RPMI8226 (cell line): ENCODE measurements at regions not wholly inside any gene's neighbourhood (a gene's known extent, or its start where the extent isn't known, plus 50 kb on each side); places are given as distances from the start of the nearest gene placed in this dataset.
"Not testable (repeated sequence)": the region's sequence is repeated elsewhere in the genome, so short reads cannot be mapped to it uniquely, and the experiment has no call there.

ENCODE experiments used
- DNase-seq: peaks from one replicate; pipeline ENCODE4 v3.0.0-alpha.2; 2015

DNA sequence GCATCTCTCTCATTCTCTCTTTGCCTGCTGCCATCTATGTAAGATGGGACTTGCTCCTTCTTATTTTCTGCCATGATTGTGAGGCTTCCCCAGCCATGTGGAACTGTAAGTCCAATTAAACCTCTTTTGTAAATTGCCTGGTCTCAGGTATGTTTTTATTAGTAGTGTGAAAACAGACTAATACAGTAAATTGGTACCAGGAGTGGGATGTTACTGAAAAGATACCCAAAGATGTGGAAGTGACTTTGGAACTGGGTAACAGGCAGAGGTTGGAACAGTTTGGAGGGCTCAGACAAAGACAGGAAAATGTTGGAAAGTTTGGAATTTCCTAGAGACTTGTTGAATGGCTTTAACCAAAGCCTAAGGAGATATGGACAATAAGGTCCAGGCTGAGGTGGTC, 503.1 kb upstream of the SOX9 start:
- not testable (repeated sequence) for DNase-seq

DNA sequence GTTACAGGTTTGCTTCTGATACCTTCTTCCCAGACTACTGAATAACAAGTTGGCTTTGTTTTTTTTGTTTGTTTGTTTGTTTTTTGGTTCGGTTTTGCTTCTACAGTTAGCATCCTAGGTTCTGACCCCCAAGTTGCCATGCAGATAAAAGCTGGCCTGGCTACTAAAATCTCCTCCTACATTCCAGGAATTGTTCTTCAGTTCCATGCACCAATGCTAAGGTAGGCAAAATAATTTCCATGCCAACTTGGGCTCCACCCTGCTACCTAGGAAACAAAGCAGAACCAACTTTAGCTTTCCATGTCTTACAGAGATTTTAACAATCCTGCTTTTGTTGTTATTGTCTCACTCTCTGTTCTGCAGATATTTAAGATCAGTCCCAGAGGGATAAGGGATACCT, 495.5 kb upstream of the SOX9 start:
- DNase-seq = no peak

DNA sequence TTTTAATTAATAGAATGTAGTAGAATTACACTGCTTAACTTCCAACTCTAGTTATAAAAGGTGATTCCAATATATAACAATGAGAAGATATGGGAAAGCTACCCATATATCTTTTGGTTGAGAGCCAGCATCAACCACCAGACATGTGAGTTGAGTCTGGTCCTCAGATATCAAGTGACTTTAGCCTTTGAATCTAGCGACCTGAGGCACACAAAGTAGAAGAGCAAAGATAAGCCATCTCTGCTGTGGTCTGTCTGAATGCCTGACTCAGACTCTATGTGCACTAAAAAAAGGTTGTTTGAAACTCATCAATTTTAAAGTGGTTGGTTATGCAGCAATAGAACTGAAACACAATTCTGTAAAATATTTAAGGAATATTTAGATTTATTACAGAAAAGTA, 492.5 kb upstream of the SOX9 start:
- DNase-seq = no peak

DNA sequence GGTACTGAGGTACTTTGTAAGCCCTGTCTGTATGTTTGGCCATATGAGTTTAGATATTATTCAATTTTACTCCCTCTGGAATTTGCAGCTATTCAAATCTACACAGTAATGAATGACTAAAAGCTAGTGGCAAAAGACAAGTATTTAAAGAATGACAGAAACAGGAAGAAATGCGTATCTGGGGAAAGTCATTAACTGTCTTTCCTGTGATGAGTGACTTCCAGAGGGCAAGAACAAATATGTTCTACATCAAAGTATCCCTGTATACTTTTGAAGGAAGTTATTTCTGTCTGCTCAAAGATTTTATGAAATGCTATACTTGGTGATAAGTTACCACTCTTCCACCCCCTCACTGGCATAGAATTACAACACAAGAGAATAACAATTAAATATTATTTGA, 489.3 kb upstream of the SOX9 start:
- no peak for DNase-seq

DNA sequence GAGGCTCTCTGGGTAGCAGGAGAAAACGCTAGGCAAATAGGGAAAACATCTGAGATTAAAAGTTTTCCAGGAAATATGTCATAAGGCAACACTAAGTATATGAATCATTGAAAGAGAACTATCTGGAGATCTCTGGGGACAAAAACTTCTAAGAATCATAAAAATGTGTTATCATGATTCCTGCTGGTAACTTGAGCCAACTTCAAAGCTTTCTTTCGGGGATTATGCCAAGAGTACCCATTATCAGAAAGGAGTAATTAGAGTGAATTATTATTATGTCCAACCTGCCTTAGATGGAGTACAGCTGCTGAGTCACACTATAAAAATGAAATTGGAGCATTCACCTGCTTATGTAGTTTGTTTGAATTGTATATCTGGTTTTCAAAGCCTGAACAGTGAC, 488.5 kb upstream of the SOX9 start:
- DNase-seq = no peak

DNA sequence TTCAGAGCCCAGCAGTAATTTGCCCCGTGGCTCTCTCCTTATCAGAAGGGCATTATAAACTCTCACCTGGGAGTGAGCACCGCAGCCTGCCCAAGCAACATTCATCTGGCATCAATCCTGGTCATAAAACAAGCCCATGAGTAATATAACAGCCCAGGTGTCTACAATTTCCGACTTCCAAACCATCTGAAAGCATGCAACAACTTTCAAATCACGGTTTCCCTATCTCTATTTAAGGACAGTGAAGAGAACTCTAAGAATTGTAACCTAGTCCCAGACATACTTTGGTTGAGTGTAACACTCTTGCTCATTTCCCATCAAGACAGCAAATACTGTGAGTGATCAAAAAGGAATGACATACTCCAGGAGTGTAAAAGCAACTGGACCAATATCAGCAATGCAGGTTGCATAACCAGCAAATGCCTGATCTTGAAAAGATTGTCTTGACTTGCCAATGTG, 487.4 kb upstream of the SOX9 start:
- DNase-seq = no peak

DNA sequence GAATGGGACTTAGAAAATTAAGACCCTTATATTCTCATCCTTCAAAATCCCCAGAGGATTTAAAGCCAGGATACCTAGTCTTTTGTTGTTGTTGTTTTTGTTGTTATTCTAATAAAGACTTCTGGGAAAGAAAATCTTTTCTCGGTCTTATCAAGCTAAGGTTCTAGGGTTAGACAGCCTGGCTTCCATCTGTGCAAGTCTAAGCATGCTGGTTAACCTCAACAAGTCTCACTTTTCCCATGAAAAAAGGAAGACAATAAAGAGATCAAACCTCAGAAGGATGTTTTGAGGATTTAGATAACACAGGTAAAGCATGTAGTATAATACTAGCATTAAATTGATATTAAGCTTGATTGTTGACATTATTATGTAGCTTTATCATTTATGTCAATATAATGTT, 486.4 kb upstream of the SOX9 start:
- no peak for DNase-seq

DNA sequence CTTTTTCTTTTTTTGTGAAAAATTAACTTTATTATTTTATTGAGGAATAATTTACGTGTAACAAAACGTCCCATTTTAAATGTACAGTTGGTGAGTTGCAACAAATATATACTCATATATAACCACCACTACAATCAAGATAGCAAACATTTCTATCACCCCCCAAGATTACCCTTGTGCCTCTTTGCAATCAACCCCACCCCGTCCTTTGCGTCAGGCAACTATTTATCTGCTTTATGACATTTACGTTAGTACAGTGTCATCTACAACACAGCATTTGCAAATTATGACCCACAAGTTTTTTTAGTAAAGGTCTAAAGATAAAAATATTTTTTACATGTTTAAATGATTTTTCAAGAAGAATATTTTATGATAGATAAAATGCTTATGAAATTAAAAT, 485.6 kb upstream of the SOX9 start:
- DNase-seq = no peak

DNA sequence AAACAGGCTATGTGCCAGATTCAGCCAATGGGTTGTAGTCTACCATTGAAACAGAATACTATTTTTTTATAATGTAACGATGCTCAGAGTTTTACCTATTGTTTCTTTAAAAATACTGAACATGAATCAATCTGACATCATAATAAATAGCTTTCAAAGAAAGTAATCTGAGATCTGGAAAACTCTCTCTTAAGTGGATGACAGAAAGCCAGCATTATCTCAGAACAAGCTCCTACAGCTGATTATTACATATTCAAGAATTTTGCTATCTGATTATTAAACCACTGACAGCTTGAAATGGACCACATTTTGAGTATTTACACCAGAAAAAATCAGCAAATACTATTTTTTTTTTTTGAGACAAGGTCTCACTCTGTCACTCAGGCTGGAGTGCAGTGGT, 484.2 kb upstream of the SOX9 start:
- no peak for DNase-seq

DNA sequence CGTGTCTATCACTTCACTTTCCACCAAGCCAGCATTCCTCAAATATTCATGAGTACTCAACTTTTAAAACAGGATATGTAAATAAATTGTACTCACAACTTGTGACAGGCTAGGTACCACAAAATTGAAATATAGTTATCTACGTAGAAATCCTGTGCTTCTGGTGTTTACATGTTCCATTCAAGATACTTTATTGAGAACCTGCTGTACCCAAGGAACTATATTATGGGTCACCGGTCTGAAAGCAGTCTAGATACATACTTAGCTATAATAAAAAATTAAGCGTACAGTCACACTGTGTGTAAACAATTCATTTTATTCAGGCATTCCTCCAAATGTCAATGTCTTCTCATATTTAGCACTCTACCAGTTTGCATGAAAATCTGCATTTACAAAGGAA, 482.2 kb upstream of the SOX9 start:
- no peak for DNase-seq

DNA sequence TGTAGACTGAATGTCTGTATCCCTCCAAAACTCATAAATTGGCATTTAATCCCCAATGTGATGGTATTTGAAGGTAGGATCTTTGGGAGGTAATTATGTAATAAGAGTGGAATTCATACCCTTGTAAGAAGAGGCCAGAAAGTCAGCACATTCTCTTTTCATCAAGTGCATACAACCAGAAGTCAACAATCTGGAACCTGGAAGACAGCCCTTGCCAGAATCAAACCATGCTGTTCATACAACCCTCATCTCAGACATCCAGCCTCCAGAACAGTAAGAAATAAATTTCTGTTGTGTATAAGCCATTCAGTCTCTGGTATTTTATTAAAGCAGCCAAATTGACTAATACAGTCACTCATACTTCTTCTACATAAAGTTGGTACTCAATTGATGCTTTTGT, 481.0 kb upstream of the SOX9 start:
- no peak for DNase-seq

DNA sequence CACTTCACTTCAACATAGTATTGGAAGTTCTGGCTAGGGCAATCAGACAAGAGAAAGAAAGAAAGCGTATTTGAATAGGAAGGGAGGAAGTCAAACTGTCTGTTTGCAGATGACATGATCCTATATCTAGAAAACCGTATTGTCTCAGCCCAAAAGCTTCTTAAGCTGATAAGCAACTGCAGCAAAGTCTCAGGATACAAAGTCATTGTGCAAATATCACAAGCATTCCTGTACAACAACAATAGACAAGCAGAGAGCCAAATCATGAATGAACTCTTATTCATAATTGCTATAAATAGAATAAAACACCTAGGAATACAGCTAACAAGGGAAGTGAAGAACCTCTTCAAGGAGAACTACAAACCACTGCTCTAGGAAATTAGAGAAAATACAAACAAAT, 473.9 kb upstream of the SOX9 start:
- not testable (repeated sequence) for DNase-seq

DNA sequence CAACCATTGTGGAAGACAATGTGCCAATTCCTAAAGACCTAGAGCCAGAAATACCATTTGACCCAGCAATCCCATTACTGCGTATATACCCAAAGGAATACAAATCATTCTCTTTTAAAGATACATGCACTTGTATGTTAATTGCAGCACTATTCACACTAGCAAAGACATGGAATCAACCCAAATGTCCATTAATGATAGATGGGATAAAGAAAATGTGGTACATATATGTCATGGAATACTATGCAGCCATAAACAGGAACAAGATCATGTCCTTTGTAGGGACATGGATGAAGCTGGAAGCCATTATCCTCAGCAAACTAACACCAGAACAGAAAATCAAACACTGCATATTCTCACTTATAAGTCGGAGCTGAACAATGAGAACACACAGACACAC, 472.5 kb upstream of the SOX9 start:
- not testable (repeated sequence) for DNase-seq

DNA sequence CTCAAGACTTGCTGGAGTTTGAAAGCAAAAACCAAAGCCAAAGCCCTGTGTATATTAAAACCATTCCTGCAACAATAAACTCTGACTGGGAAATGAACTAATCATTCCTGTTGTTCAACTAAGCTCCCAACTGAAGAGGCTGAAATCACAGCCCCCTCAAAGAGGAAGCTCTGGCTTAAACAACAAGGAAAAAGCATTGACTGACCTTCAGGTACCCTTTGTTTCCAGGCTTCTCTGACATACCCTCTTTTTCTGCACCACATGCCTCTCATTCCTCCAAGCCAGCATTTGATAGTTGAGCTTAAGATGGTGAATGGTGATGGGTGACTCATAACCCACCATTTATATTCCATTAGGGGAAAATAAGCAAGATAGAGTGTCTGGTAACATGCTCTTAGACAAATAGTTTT, 470.9 kb upstream of the SOX9 start:
- no peak for DNase-seq

DNA sequence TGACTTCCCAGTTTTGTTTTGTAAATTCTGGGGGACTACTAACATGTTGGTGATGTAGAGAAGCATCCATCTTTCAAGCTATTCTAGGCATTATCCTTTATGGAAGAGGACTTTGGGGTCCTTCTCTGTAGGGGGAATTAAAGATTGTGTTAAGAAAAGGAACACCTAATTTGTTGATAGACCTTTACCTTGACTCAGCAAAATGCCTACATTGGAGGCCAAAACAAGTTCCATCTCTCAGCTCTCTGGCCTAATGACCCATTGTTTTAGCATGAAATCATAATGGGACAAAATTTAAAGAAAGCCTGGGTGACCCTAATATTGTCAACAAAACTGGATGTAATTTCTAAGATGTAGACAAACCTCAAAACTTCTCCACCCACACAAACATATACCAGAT, 465.3 kb upstream of the SOX9 start:
- DNase-seq = no peak

DNA sequence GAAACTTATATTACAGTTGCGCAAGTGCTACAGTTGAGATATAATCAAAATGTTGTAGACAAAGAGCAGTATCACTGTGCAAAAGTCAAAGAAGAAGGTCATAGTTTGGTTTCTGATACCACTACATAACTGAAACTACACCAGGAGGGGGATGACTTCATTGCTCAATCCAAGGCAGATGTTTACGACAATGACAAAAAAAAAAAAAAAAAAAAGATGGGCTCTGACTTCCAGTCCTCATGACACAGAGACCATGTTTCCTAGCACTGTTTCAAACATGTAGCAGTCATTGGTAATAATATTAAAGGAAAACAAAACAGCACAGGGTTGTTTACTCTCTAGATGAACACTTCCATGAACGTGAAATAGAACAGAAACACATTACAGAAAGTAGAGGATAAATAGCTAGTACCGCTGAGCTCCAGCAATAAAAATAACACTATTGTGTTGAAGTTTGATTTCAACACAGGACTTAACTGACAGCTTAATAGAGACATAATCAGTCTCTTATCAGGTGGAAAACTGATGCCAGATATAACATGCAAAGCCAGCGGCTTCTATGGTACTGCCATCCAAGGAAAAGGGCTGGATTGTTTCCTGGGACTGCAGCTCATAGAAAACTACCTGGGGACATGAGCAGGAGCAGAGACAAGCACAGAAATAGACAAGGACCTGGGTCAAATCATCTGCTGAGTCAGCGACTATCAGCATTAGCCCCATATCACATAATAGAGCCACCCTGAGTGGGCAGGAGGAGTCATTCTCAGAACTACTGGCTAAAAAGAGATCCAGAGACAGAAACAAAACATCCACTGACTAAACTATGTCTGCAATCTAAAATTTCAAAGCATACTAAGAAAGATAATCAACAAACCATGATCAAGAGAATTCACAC, 463.6 kb upstream of the SOX9 start:
- DNase-seq = no peak

DNA sequence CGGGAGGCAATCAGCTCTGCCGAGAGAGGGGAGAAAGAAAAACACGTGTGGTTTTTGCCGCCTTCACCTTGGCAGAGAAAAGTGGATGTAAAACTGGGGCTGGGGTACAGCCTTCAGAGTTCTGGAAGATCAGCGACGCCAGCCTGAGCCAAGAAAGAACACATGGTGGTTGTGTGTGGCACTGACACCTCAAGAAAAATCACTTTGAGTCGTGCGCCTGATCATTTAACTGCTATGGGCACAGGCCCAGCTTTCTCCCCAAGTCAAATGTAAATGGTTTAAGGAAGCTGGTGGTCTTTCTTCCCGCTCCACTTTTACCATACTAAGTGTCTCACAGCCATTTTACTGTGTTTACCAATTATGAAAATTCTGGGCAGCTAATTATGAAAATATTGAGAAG, 461.8 kb upstream of the SOX9 start:
- no peak for DNase-seq

DNA sequence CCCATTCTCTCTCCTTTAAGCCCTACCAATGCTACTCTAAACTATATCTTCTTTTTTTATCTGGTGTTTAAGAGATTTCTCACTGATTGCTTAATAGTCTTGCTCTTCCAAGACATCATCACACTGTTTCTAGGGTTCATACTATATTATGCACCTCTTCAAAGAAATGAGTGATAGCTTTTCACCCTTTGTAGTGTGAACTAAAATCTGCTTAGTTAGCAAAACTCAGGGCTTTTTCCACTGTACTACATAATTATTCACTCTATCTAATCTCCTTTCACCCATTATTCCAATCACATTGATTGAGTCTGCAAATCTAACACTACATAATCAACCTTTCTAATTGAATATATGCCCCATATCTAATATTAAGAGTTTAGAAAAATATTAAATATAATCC, 456.0 kb upstream of the SOX9 start:
- no peak for DNase-seq

DNA sequence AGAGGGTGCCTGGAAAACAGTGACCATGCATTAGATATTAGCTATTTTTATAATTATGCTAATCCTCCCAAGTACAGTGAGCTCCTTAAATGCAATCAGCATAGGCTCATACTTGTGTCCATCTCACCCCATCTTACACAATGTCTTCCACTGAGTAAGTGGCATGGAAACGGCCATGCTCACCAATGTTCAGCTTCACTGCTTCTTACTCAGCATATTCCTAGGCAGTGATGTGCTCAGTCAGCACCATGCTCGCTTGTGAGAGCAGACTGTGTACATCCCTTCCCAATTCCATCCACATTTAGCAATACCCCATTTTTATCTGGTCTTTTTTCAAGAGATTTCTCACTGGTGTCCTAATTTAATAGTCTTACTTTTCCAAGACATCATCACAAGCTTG, 454.8 kb upstream of the SOX9 start:
- DNase-seq = no peak

DNA sequence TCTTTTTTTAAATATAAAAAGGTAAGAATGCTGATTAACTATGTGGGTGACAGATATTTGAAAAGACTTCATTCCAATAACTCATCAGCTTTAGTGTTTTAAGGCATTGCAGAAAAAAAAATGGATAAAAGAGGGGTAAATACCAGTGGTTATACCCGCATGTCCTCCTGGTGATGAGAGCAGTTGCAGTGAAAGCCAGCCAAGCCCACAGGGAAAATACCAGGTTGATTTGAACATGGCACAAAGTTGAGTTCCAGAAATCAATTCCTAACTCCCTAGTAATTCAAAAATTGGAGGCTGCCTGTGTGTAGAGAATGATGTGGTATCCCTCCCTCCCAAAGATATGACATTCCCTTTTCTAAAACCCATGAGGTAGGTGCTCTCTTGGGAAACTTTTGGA, 453.2 kb upstream of the SOX9 start:
- DNase-seq = no peak

DNA sequence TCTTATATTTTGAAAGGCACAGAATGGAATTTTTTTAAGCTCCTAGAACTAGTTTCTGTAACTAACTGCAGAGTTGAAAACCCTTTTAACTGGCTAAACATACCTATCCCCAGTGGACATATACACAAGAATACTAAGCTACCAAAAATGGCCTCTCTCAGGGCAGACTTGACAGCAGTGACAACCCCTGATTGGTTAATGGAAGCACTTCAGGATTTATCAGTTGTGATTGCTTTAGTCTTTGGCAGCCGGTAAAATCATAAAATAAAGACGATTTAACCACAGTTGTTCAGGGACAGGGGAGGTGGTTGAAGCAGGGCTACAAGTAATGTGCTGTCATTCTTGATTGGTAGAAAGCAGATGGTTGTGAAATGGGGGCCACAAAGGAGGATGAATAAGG, 452.0 kb upstream of the SOX9 start:
- DNase-seq = no peak

DNA sequence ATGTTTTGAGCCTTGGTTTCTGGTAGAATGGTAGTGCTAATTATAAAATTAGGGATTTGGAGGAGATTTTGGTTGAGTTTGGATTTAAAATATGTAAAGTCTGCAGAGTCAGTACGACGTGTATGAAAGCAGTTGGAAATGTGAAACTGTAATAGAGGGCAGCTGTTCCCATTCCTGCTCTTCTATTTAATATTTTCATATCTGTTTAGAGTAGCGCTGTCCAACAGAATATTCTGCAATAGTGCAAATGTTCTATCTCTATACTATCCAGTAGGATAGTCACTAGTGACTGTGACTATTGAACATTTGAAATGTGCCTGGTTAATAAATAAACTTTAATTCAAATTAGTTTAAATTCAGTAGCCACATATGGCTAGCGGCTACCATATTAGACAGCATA, 443.4 kb upstream of the SOX9 start:
- no peak for DNase-seq

DNA sequence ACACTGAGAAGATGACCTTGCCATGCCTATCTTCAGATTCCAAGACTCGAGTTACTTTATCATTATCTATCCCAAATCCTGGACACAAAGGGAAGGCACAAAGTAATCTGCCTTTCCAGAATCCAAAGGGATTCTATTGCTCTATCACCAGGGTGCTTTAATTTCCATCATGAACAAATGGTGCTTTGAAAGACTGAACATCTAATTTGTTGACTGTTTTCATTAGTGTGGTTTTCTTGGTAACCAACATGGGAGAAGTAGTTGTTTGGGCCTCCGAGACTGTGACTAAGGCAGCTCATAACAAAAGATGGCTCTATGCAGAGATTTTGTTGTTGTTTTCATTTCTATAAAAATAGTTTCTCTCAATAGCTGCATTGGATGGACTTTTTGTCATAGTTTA, 441.0 kb upstream of the SOX9 start:
- no peak for DNase-seq

DNA sequence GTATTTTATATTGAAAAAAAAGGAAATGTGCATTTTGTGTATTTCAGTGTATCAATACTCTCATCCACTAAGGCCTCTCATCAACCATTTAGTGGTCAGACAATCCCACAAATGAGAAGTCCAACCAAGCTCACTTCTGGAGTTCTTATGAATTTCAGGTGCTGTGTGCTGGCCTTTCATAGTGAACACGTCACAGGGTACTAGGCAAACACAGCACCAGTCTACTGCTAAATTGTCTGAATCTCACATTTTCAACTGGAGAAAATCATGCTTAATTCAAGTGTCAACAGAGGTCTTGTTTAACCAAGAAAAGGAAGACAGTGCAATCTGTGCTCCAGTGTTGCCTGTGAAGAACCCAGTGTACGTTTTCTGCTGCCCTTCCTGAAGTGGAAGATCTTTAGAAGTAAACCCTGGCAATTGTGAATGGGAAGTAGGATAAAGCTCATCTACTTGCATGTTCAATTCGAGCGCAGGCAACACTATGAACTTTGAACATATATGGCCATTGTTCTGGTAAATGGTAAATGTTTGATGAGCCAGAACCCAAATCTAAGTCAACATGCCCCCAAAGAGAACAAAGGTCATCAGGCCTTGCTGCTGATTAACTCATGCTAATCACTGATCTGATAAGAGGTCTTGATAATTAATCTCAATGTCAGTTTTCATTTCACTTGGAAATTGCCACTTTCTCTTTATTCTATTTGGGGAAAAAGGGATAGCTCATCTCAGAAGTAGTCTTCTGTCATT, 439.2 kb upstream of the SOX9 start:
- DNase-seq = no peak

DNA sequence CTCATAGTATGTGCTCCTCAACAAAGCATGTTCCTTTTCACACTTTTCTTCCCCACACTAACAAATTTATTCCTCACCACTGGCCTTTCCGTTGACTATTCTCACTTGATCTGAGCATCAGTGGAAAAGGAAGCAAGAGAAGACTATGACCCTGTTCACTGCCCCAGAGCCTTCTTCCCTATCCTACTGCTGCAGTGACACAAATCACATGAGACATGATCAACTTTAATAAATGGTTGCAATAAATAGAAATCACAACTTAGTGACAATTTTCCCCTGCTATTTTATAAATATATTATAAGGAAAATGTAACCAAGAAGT, 438.7 kb upstream of the SOX9 start:
- no peak for DNase-seq
